HG03103 (cell line): ENCODE measurements at regions not wholly inside any gene's neighbourhood (a gene's known extent, or its start where the extent isn't known, plus 50 kb on each side); places are given as distances from the start of the nearest gene placed in this dataset.

Source experiments
- ATAC-seq: cut with Tn5 transposase; IDR thresholded peaks from one replicate; pipeline ENCODE4 v1.9.1; 2021; ENCODE audit warnings: low read depth; ENCODE audit not compliant: unreplicated experiment

DNA sequence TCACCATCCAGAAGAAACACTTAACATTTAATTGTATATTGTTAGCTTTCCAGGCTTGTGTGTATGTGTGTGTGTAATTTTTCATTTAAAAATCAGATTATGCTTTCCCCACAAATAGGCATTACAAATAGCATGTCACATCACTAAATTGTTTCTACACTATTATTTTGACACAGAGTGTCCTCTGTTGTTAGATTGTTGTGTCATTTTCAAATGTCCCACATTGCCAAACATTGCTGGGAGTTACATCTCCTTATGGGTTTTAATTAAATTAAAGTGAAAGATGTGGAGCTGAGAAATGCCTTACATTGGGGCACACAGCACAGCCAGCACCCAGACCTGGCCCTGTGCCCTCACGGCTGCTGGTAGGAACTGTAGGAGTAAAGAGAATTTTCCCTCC lies 295.6 kb downstream of the ZEB1 start:
- ATAC-seq: no peak

DNA sequence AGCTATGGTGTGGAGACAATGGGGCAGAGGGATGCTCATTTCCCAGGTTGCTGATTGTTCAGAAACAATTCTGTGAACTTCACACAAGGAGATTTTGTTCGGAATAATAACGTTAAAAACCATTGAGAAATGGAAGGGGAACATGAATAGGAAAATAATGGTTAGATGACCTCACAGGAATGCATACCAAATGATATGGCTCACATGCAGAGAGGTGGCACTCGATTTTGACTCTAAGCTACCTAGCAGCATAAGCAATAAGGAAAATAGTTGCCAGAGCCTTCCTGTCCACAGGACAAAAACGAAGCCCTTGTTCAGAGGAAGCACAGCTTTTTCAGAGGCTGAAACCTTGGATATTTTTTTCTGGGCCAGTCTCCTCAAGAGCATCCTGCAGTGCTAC lies 293.1 kb downstream of the ZEB1 start:
- no peak for ATAC-seq

- no peak for ATAC-seq
These were observed 292.1 kb downstream of the ZEB1 start for GRCh38 chr10:31611161-31611560.

- no peak for ATAC-seq
These were observed 288.5 kb downstream of the ZEB1 start for GRCh38 chr10:31607481-31607880.

DNA sequence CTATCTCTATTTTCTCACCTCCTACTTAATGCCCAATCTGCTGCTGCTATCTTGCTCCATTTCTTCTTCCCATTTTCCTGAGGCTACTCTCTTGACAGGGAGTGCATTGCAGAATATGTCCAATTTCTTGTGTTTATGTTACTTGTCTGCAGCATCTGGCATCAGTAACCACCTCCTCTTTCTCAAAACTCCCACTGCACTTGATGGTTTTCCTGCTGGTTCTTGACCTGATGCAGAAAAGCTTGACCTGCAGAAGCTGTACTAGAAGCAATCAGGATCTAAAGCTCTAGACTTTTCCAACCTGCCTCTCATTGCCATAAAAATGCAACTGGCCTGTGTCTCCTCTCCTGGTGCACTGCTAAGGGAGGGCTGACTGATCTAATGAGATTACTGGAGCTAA lies 287.8 kb downstream of the ZEB1 start:
- ATAC-seq: no peak

- ATAC-seq: no peak
These were observed 287.0 kb downstream of the ZEB1 start for GRCh38 chr10:31605861-31606525.

DNA sequence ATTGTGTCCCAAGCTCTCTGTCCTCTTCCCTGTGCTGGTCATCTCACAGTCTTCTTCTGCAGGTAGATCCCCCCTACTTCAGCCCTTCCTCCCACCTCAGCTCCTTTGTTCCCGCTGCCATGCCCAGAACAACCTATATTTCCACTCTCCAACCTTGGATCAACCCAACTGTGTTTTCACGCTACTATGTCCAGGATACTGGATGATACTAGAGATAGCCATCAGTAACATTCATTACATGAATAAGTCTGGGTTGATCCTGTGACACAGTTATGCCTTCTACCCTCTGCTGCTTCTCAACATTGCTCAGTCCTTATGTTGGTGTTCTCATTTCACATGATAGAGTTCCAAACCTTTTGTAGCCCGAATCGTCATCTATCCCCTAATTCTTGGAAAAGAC lies 286.4 kb downstream of the ZEB1 start:
- no peak for ATAC-seq

DNA sequence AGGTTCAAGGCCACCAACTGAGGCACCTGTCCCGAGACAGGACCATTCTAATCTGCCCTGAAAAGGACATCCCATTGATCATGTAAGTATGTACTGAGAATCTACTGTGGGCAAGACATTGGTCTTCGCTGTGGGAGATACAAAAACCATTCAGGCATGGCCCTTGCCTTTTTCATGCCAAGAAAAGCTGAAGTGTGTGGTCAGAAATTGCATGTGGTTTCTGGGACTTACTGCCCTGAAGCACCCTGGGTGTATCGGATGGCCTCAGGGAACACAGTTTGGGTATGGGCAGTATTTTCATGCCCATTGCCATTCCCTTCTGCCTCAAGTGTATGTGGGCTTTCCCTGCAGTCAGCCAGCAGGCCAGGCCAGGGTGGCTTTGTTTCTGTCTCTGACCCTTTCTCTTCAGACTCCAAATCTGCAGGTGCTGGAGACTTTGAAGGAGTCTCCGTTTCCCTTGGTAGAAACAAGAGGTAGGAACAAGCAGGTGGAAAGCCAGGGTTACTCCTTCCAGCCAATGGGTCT lies 285.7 kb downstream of the ZEB1 start:
- no peak for ATAC-seq

GRCh38 chr10:31604096-31604495 lies 285.1 kb downstream of the ZEB1 start:
- ATAC-seq: no peak

- ATAC-seq: peak; percentile 98
These were observed 284.4 kb downstream of the ZEB1 start for GRCh38 chr10:31603235-31604087.

GRCh38 chr10:31602541-31603234 lies 283.7 kb downstream of the ZEB1 start:
- no peak for ATAC-seq

- no peak for ATAC-seq
These were observed 282.1 kb downstream of the ZEB1 start for GRCh38 chr10:31601136-31601535.

GRCh38 chr10:31599626-31600504 lies 280.8 kb downstream of the ZEB1 start:
- no peak for ATAC-seq

- no peak for ATAC-seq
These were observed 277.7 kb downstream of the ZEB1 start for GRCh38 chr10:31596765-31597164.

- no peak for ATAC-seq
These were observed 277.0 kb downstream of the ZEB1 start for GRCh38 chr10:31595992-31596391.

DNA sequence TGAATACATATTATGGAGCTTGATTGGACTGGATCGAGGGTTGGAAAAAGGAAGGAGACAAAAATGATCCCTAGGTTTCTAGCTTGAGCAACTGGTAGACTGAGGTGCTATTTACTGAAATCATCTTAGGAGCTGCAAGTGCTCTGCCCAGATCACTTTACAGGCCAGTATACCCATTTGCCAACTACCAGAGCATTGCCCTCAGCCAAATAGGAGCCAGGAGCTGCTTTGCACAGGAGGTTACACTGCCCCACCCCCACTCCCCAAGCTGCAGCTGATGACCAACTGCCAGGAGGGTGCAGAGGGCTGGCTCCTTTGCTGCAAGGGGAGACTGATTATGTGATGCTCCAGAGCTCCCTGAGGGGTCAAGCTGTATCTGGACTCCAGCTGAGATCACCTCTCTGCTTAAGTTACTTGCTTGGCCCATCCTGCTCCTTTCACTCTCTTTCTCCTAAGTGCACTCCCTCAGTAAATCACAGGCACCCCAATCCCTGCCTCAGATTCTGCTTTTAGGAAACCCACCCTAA lies 275.4 kb downstream of the ZEB1 start:
- no peak for ATAC-seq

DNA sequence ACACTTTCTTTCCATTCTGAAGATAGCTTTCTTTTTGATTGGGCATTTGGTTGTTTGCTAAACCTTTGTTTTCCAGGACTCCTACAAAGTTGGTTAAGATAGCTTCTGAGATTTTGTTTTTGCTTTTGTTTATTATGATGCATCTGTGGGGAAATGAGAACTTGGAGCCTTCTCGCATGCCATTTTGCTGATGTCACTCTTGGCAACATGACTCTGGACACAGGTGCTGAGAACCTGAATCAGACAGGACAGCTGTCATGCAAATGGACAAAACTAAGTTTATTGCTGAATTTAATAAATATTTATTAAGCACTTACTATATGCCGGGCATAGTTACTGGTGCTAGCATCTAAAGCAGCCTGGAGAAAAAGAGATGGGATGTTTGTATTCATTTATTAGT lies 274.1 kb downstream of the ZEB1 start:
- ATAC-seq: no peak

- ATAC-seq: no peak
These were observed 272.6 kb downstream of the ZEB1 start for GRCh38 chr10:31591569-31591968.

DNA sequence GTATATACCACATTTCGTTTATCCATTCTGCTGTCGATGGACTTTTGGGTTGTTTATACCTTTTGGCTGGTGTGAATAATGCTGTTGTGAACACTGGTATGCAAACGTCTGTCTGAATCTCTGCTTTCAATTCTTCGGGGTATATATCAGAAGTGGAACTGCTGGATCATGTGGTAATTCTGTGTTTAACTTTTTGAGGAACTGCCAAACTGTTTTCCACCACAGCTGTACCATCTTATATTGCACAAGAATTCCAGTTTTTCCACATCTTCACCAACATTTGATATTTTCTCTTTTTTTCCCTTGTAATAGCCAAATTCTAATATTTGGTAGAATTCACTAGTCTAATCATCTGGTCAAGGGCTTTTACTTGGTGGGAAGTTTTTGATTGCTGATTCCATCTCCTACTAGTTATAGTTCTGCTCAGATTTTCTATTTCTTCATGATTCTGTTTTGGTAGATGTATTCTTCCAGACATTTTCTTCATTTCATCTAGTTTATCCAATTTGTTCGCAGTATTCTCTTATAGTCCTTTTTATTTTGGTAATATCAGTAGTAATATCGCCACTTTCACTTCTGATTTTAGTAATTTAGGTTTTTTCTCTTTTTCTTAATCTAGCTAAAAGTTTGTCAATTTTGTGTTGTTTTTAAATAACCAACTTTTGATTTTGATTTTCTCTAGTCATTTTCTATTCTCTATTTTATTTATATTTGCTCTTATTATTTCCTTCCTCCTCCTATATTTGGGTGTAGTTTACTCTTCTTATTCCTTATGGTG lies 271.2 kb downstream of the ZEB1 start:
- ATAC-seq: no peak
